Pancreas (tissue), 10 donors: ENCODE measurements at regions not wholly inside any gene's neighbourhood (a gene's known extent, or its start where the extent isn't known, plus 50 kb on each side); places are given as distances from the start of the nearest gene placed in this dataset.
"Not testable (repeated sequence)": the region's sequence is repeated elsewhere in the genome, so short reads cannot be mapped to it uniquely, and the experiment has no call there.

Source experiments
- ATAC-seq, 4 donors: fragments of 200-7000 bp; cut with Tn5 transposase; one replicate each; pipeline versions ENCODE4 v1.8.0 to v1.9.1; 2020; ENCODE audit warnings: mild to moderate bottlenecking in 4 of 4, moderate library complexity in 4 of 4
- DNase-seq, 6 donors: peaks; one replicate each; pipeline ENCODE4 v3.0.0-alpha.2; 2020
- FAIRE-seq: peaks from 2 replicates; lab custom pipeline; 2012; peaks lifted over from hg19 to GRCh38; lab: Jason Lieb, UNC
- H3K27ac ChIP-seq, 4 donors: fragments of 200-600 bp; sonication (generic); 1 replicate in 3 of 4; 2 replicates in 1 of 4; pipeline versions ENCODE4 v1.5.0 to v1.8.0; 2020
- H3K27me3 ChIP-seq, 4 donors: fragments of 200-600 bp; one replicate each; pipeline ENCODE4 v1.8.0; 2021
- H3K36me3 ChIP-seq, 3 donors: fragments of 200-600 bp; sonication (generic) in 1 of 3; one replicate each; pipeline versions ENCODE4 v1.5.0 to v1.8.0; 2020 to 2021
- H3K4me1 ChIP-seq, 3 donors: fragments of 200-600 bp; one replicate each; pipeline ENCODE4 v1.8.0; 2021
- H3K4me3 ChIP-seq, 4 donors: fragments of 200-600 bp; sonication (generic) in 2 of 4; one replicate each; pipeline versions ENCODE4 v1.5.0 to v1.8.0; 2020 to 2021
- H3K9me3 ChIP-seq, 4 donors: fragments of 200-600 bp; one replicate each; pipeline ENCODE4 v1.8.0; 2021
- WGBS, 2 donors: extraction: QIAGEN DNeasy Blood & Tissue Kit; methylation state at CpG; one replicate each; pipeline ENCODE4 v1.1.7; 2013; 5-methylcytosine and 5-hydroxymethylcytosine counted together
- intact Hi-C, 3 donors: fragments of 100-400 bp; cut with DNase I; formaldehyde crosslinking; loops; one replicate each; pipeline versions ENCODE4 v1.11.1 to v1.14.2; 2022
- TF ChIP-seq, protein P1 (sequence below), 4 donors: fragments of 200-600 bp; sonication (generic) in 3 of 4; IDR thresholded peaks; one replicate each; pipeline versions ENCODE4 v1.5.0 to v1.8.0; 2021; ENCODE audit warnings: antibody characterized with exemption in 4 of 4
- donor health status: healthy with polysubstance abuse.
- donor health status: DM: no; HTN: no; CAD: no; lungs with moderate emphysema.
- donor health status: DM: no; HTN: no; CAD: no.
- donor health status: control.
- donor health status: control.
- donor health status: Bipolar disorder and iron deficiency.
- donor health status: DM: yes; HTN: yes; CAD: no.
- donor health status: DM: no; HTN: no; CAD: no.
- donor health status: DM: no; HTN: no; CAD: no.
- donor health status: DM: yes; HTN: yes; CAD: no.

DNA sequence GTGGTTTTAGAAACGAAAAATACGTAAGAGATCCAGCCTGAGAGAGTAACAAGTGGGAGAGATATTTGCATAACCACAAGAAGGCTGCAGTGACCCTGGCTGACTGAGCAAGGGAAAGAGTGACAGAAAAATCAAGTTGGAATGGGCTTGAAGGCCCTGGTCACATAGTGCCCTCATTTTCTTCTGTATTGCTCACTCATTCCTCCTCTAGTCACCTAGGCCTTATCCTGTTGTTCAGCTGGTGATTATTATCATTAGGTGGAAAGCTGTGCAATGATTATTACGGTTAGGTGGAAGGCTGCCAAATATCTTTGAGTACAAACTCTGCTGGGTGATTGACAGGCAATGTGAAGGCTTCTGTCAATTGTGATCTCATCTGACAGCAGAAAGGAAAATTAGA, 2384.1 kb downstream of the PCDH7 start:
- no peak for FAIRE-seq
- WGBS, 2 donors: 31 to 40% methylated on average over 3 of the region's 3 CpGs
- TF ChIP-seq, protein P1, sequence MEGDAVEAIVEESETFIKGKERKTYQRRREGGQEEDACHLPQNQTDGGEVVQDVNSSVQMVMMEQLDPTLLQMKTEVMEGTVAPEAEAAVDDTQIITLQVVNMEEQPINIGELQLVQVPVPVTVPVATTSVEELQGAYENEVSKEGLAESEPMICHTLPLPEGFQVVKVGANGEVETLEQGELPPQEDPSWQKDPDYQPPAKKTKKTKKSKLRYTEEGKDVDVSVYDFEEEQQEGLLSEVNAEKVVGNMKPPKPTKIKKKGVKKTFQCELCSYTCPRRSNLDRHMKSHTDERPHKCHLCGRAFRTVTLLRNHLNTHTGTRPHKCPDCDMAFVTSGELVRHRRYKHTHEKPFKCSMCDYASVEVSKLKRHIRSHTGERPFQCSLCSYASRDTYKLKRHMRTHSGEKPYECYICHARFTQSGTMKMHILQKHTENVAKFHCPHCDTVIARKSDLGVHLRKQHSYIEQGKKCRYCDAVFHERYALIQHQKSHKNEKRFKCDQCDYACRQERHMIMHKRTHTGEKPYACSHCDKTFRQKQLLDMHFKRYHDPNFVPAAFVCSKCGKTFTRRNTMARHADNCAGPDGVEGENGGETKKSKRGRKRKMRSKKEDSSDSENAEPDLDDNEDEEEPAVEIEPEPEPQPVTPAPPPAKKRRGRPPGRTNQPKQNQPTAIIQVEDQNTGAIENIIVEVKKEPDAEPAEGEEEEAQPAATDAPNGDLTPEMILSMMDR (IDR thresholded peaks at IDR 0.05): no peak

GRCh38 chr4:33107814-33108213, 2387.6 kb downstream of the PCDH7 start:
- Histone ChIP-seq H3K9me3 (no peaks in the 10 kb centered on the region), H3K4me1 (no peaks in the 10 kb centered on the region), H3K27me3 (no peaks in the 10 kb centered on the region), H3K4me3 (no peak overlapping the region), H3K27ac (no peak overlapping the region), H3K36me3 (no peaks in the 10 kb centered on the region)
- DNase-seq (no peak), ATAC-seq (no peak), FAIRE-seq (no peak)
- intact Hi-C loops: no loop called here
- TF ChIP-seq, protein P1 (IDR thresholded peaks at IDR 0.05): no peak
- 56 to 65% methylated on average over 2 of the region's 2 CpGs for WGBS, 2 donors

More for the DNA sequence above, 2384.1 kb downstream of the PCDH7 start:
- ATAC-seq: no peak
- intact Hi-C loops: no loop called here
- Histone ChIP-seq H3K27ac (no peak overlapping the region), H3K4me3 (no peak overlapping the region), H3K36me3 (no peaks in the 10 kb centered on the region), H3K27me3 (no peaks in the 10 kb centered on the region), H3K4me1 (no peaks in the 10 kb centered on the region), H3K9me3 (no peaks in the 10 kb centered on the region)
- no peak for DNase-seq

GRCh38 chr4:33111117-33111516, 2390.9 kb downstream of the PCDH7 start:
- WGBS, 2 donors: 59 to 70% methylated on average over 1 of the region's 1 CpG
- ATAC-seq (no peak), DNase-seq (no peak), FAIRE-seq (no peak)
- Histone ChIP-seq H3K4me3 (no peak overlapping the region), H3K36me3 (no peaks in the 10 kb centered on the region), H3K4me1 (no peaks in the 10 kb centered on the region), H3K9me3 (no peaks in the 10 kb centered on the region), H3K27ac (no peak overlapping the region), H3K27me3 (no peaks in the 10 kb centered on the region)
- TF ChIP-seq, protein P1 (IDR thresholded peaks at IDR 0.05): no peak
- intact Hi-C loops: no loop called here

GRCh38 chr4:33116871-33117270, 2396.7 kb downstream of the PCDH7 start:
- H3K4me1 ChIP-seq: no peaks in the 10 kb centered on the region
- H3K36me3 ChIP-seq: no peaks in the 10 kb centered on the region
- H3K9me3 ChIP-seq: no peaks in the 10 kb centered on the region
- ATAC-seq (no peak), DNase-seq (no peak), FAIRE-seq (no peak)
- no peak overlapping the region for H3K4me3 ChIP-seq
- 69 to 74% methylated on average over 3 of the region's 3 CpGs for WGBS, 2 donors
- intact Hi-C loops: no loop called here
- no peak overlapping the region for H3K27ac ChIP-seq
- TF ChIP-seq, protein P1 (IDR thresholded peaks at IDR 0.05): no peak
- no peaks in the 10 kb centered on the region for H3K27me3 ChIP-seq

GRCh38 chr4:33126002-33126401, 2405.8 kb downstream of the PCDH7 start:
- Histone ChIP-seq H3K27ac (no peak overlapping the region), H3K27me3 (no peaks in the 10 kb centered on the region), H3K4me1 (no peaks in the 10 kb centered on the region), H3K36me3 (no peaks in the 10 kb centered on the region), H3K9me3 (no peaks in the 10 kb centered on the region), H3K4me3 (no peak overlapping the region)
- 48 to 57% methylated on average over 1 of the region's 1 CpG for WGBS, 2 donors
- ATAC-seq (no peak), FAIRE-seq (no peak), DNase-seq (no peak)
- intact Hi-C loops: no loop called here
- TF ChIP-seq, protein P1 (IDR thresholded peaks at IDR 0.05): no peak

- intact Hi-C loops, H3K36me3 ChIP-seq, H3K27me3 ChIP-seq, ATAC-seq, H3K4me1 ChIP-seq, H3K27ac ChIP-seq, H3K9me3 ChIP-seq, H3K4me3 ChIP-seq, DNase-seq: not testable (repeated sequence)
- peak; percentile 99 for FAIRE-seq
- WGBS, 2 donors: 63 to 75% methylated on average over 1 of the region's 1 CpG
Observed at GRCh38 chr4:33130662-33131061, 2410.5 kb downstream of the PCDH7 start.
